ENCODE measurements at regions not wholly inside any gene's neighbourhood (a gene's known extent, or its start where the extent isn't known, plus 50 kb on each side); places are given as distances from the start of the nearest gene placed in this dataset.

GRCh38 chrX:78603908-78604307, 55.2 kb downstream of the RTL3 start:
- no peaks in the 10 kb centered on the region for H3K79me2 ChIP-seq (ENCODE audit: control insufficient read depth, low read length)
- H3K4me1 ChIP-seq (ENCODE audit: control insufficient read depth, low read length): peaks cover 9% of the 10 kb centered on the region
- H3K27me3 ChIP-seq (ENCODE audit: control insufficient read depth, low read length): no peaks in the 10 kb centered on the region
- no peak for TF ChIP-seq CTCF (IDR thresholded peaks at IDR 0.05; ENCODE audit: low read depth, low read length, poor library complexity, severe bottlenecking)
- TF ChIP-seq EZH2phosphoT487 (IDR thresholded peaks at IDR 0.05; ENCODE audit: borderline replicate concordance, low read length): no peak
- H3K4me2 ChIP-seq (ENCODE audit: low read length): no peak overlapping the region
- no peaks in the 10 kb centered on the region for H3K9me3 ChIP-seq (ENCODE audit: control insufficient read depth, insufficient read depth, low read length)
- no peaks in the 10 kb centered on the region for H3K9me2 ChIP-seq (replicated peaks; ENCODE audit: control insufficient read depth, low read length)
- no peaks in the 10 kb centered on the region for H4K20me1 ChIP-seq (ENCODE audit: control insufficient read depth, insufficient read depth, low read depth, low read length)
- H3K36me3 ChIP-seq (ENCODE audit: control insufficient read depth, low read length): no peaks in the 10 kb centered on the region
- H3K27ac ChIP-seq (ENCODE audit: low read depth, low read length): no peak overlapping the region
- H3F3A ChIP-seq (ENCODE audit: control insufficient read depth, insufficient read depth): no peaks in the 10 kb centered on the region
- no peak overlapping the region for H3K4me3 ChIP-seq (ENCODE audit: low read length)

- Histone ChIP-seq H3K27ac (ENCODE audit: low read depth, low read length) (no peak overlapping the region), H4K20me1 (ENCODE audit: control insufficient read depth, insufficient read depth, low read depth, low read length) (no peaks in the 10 kb centered on the region), H3K4me3 (ENCODE audit: low read length) (no peak overlapping the region), H3K27me3 (ENCODE audit: control insufficient read depth, low read length) (no peaks in the 10 kb centered on the region), H3K4me1 (ENCODE audit: control insufficient read depth, low read length) (no peaks in the 10 kb centered on the region), H3K9me3 (ENCODE audit: control insufficient read depth, insufficient read depth, low read length) (no peaks in the 10 kb centered on the region), H3F3A (ENCODE audit: control insufficient read depth, insufficient read depth) (no peaks in the 10 kb centered on the region), H3K4me2 (ENCODE audit: low read length) (no peak overlapping the region), H3K79me2 (ENCODE audit: control insufficient read depth, low read length) (no peaks in the 10 kb centered on the region), H3K9me2 (replicated peaks; ENCODE audit: control insufficient read depth, low read length) (no peaks in the 10 kb centered on the region), H3K36me3 (ENCODE audit: control insufficient read depth, low read length) (no peaks in the 10 kb centered on the region)
- TF ChIP-seq EZH2phosphoT487 (IDR thresholded peaks at IDR 0.05; ENCODE audit: borderline replicate concordance, low read length): no peak
- peak; percentile 55 for TF ChIP-seq CTCF (IDR thresholded peaks at IDR 0.05; ENCODE audit: low read depth, low read length, poor library complexity, severe bottlenecking)
Observed at GRCh38 chrX:78595901-78596502, 63.1 kb downstream of the RTL3 start.

GRCh38 chrX:78593701-78594100, 65.4 kb downstream of the RTL3 start:
- H3K79me2 ChIP-seq (ENCODE audit: control insufficient read depth, low read length): no peaks in the 10 kb centered on the region
- no peaks in the 10 kb centered on the region for H3K9me3 ChIP-seq (ENCODE audit: control insufficient read depth, insufficient read depth, low read length)
- no peaks in the 10 kb centered on the region for H3K36me3 ChIP-seq (ENCODE audit: control insufficient read depth, low read length)
- H3K4me1 ChIP-seq (ENCODE audit: control insufficient read depth, low read length): no peaks in the 10 kb centered on the region
- H3K4me3 ChIP-seq (ENCODE audit: low read length): no peak overlapping the region
- no peaks in the 10 kb centered on the region for H4K20me1 ChIP-seq (ENCODE audit: control insufficient read depth, insufficient read depth, low read depth, low read length)
- no peak for TF ChIP-seq EZH2phosphoT487 (IDR thresholded peaks at IDR 0.05; ENCODE audit: borderline replicate concordance, low read length)
- no peak for TF ChIP-seq CTCF (IDR thresholded peaks at IDR 0.05; ENCODE audit: low read depth, low read length, poor library complexity, severe bottlenecking)
- no peaks in the 10 kb centered on the region for H3K27me3 ChIP-seq (ENCODE audit: control insufficient read depth, low read length)
- no peak overlapping the region for H3K27ac ChIP-seq (ENCODE audit: low read depth, low read length)
- no peaks in the 10 kb centered on the region for H3K9me2 ChIP-seq (replicated peaks; ENCODE audit: control insufficient read depth, low read length)
- no peak overlapping the region for H3K4me2 ChIP-seq (ENCODE audit: low read length)
- no peaks in the 10 kb centered on the region for H3F3A ChIP-seq (ENCODE audit: control insufficient read depth, insufficient read depth)

Measured in DOHH2 (cell line).